HL-60 (cell line): ENCODE measurements at regions not wholly inside any gene's neighbourhood (a gene's known extent, or its start where the extent isn't known, plus 50 kb on each side); places are given as distances from the start of the nearest gene placed in this dataset.

ENCODE experiments used
- GABPA ChIP-seq: IDR thresholded peaks from 2 replicates; pipeline ENCODE4 v1.6.1; 2012; ENCODE audit warnings: low read depth
- POLR2AphosphoS5 ChIP-seq: IDR thresholded peaks from 2 replicates; pipeline ENCODE4 v1.6.1; 2012; ENCODE audit warnings: low read depth
- TF ChIP-seq, protein P1 (sequence below): IDR thresholded peaks from one replicate; pipeline ENCODE4 v1.5.1; 2011; ENCODE audit warnings: low read length, control low read depth, inconsistent platforms; ENCODE audit not compliant: insufficient read depth
- TF ChIP-seq, protein P2 (sequence below): IDR thresholded peaks from 2 replicates; pipeline ENCODE4 v1.6.1; 2012; ENCODE audit warnings: low read depth; ENCODE audit not compliant: insufficient replicate concordance

DNA sequence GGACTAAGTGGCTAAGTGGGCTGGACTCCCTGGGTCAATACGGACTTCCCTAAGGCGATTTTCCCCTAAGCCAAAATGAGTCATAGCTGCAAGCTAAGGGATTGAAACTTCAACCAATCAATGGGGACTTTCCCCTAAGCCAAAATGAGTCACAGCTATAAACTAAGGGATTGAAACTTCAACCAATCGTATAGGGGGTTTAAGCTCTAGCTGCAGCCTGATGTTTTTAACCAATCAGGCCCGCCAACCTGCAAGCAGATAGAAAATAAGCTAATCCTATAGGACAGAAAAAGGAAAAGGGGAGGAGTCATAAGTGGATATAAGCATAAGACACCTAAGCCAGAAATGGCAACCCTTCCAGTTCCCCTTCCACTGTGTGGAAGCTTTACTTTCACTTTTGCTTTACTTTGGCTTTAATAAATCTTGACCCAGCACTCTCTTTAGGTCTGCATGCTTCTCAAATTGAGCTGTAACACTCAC, 655.0 kb upstream of the HS3ST5 start:
- no peak for TF ChIP-seq POLR2AphosphoS5
- TF ChIP-seq, protein P1, sequence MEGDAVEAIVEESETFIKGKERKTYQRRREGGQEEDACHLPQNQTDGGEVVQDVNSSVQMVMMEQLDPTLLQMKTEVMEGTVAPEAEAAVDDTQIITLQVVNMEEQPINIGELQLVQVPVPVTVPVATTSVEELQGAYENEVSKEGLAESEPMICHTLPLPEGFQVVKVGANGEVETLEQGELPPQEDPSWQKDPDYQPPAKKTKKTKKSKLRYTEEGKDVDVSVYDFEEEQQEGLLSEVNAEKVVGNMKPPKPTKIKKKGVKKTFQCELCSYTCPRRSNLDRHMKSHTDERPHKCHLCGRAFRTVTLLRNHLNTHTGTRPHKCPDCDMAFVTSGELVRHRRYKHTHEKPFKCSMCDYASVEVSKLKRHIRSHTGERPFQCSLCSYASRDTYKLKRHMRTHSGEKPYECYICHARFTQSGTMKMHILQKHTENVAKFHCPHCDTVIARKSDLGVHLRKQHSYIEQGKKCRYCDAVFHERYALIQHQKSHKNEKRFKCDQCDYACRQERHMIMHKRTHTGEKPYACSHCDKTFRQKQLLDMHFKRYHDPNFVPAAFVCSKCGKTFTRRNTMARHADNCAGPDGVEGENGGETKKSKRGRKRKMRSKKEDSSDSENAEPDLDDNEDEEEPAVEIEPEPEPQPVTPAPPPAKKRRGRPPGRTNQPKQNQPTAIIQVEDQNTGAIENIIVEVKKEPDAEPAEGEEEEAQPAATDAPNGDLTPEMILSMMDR = no peak
- TF ChIP-seq, protein P2, sequence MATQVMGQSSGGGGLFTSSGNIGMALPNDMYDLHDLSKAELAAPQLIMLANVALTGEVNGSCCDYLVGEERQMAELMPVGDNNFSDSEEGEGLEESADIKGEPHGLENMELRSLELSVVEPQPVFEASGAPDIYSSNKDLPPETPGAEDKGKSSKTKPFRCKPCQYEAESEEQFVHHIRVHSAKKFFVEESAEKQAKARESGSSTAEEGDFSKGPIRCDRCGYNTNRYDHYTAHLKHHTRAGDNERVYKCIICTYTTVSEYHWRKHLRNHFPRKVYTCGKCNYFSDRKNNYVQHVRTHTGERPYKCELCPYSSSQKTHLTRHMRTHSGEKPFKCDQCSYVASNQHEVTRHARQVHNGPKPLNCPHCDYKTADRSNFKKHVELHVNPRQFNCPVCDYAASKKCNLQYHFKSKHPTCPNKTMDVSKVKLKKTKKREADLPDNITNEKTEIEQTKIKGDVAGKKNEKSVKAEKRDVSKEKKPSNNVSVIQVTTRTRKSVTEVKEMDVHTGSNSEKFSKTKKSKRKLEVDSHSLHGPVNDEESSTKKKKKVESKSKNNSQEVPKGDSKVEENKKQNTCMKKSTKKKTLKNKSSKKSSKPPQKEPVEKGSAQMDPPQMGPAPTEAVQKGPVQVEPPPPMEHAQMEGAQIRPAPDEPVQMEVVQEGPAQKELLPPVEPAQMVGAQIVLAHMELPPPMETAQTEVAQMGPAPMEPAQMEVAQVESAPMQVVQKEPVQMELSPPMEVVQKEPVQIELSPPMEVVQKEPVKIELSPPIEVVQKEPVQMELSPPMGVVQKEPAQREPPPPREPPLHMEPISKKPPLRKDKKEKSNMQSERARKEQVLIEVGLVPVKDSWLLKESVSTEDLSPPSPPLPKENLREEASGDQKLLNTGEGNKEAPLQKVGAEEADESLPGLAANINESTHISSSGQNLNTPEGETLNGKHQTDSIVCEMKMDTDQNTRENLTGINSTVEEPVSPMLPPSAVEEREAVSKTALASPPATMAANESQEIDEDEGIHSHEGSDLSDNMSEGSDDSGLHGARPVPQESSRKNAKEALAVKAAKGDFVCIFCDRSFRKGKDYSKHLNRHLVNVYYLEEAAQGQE = no peak
- no peak for TF ChIP-seq GABPA
